HG02973 (cell line): ENCODE measurements at regions not wholly inside any gene's neighbourhood (a gene's known extent, or its start where the extent isn't known, plus 50 kb on each side); places are given as distances from the start of the nearest gene placed in this dataset.
"Not testable (repeated sequence)": the region's sequence is repeated elsewhere in the genome, so short reads cannot be mapped to it uniquely, and the experiment has no call there.

Experiments used
- ATAC-seq: cut with Tn5 transposase; IDR thresholded peaks from one replicate; pipeline ENCODE4 v1.9.1; 2021; ENCODE audit warnings: moderate library complexity; ENCODE audit not compliant: unreplicated experiment

- no peak for ATAC-seq
These were observed 220.8 kb downstream of the TFCP2L1 start for GRCh38 chr2:121064186-121064585.

GRCh38 chr2:121065239-121065638, 219.8 kb downstream of the TFCP2L1 start:
- ATAC-seq: no peak

- ATAC-seq: no peak
These were observed 218.5 kb downstream of the TFCP2L1 start for GRCh38 chr2:121066526-121066925.

- no peak for ATAC-seq
These were observed 216.2 kb downstream of the TFCP2L1 start for GRCh38 chr2:121068851-121069250.

- ATAC-seq: no peak
These were observed 215.5 kb downstream of the TFCP2L1 start for GRCh38 chr2:121069434-121069969.

GRCh38 chr2:121070061-121070460, 214.9 kb downstream of the TFCP2L1 start:
- ATAC-seq: not testable (repeated sequence)

GRCh38 chr2:121071034-121071504, 213.9 kb downstream of the TFCP2L1 start:
- ATAC-seq: peak; percentile 45

- ATAC-seq: no peak
These were observed 212.2 kb downstream of the TFCP2L1 start for GRCh38 chr2:121072784-121073183.

DNA sequence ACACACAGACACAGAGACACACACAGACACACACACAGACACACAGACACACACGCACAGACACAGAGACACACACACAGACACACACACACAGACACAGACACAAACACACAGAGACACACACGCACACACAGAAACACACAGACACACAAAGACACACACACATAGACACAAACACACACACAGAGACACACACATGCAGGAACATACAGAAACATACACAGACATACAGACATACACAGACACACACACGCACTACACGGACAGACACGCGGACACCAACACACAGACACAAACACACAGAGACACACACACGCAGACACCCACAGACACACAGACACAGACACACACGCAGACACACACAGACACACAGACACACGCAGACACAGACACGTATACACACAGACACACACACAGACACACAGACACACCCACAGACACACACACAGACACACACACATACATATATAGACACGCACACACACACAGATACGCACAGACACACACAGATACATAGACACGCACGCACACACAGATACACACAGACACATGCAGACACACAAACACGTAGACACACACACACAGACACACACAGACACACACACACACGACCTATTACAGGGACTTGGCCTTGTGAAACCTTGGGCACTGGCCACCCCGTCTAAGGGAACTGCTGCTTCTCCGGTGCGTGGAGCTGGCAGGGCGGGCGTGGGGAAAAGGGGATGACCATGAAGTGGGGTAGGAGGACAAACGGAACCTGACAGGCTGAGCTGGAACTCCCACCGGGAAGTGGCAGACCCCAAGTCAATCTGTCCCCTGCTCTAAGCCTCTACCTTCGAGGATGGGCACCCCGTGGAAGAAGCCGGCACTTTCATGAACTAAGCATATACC, 211.4 kb downstream of the TFCP2L1 start:
- ATAC-seq: no peak

DNA sequence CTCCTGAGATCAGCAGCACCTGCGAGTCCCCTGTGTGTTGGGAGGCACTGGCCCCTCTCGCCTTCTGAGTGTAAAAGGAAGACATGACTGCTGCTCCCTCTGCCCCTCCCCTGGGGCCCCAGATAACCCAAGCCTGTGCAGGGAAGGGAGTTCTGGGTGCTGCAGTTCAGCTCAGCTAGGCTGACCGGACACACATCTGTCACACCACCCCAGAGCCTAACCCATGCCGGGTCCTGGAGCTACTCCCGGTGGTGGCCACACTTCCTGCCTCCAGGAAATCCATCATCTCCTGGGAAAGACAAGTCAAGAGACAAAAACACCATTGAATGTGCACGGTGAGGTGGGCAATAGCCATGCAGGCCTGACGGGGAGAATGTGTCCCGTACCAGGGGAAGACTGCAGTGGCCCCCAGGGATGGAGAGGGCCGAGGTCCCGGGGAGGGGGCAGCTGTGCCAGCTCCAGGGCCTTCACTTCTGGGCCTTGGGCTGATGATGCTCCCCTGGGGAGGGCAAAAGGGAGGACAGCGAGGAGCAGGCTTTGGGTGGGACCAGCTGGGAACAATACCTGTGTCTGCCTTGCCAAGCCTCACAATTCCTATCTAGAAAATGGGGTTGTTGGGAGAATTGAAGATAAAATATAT, 210.6 kb downstream of the TFCP2L1 start:
- no peak for ATAC-seq

DNA sequence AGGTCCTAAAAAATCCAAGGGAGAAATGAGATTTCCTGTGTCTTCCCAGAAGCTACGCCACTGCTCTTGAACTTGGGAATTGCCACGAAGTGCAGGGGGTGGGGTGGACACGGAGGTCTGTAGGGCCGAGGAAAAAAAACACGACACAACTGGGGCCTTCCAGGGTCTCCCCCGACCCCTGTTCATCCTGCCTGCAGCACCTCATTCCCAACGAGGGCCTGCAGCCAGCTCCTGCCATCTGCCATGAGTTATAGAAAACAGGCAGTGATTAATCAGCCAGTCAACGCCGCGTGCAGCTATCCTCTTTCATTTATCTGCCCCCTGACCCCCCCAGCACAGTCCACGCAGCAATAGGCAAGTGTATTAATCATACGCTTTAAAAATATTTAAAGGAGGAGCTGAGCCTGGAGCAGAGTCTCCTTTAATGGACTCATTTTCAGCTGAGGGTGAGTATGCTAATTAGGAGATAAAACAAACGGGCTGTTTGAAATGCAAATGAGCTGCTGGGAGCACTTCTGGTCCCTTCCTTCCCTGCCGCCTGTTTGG, 209.9 kb downstream of the TFCP2L1 start:
- ATAC-seq: no peak

DNA sequence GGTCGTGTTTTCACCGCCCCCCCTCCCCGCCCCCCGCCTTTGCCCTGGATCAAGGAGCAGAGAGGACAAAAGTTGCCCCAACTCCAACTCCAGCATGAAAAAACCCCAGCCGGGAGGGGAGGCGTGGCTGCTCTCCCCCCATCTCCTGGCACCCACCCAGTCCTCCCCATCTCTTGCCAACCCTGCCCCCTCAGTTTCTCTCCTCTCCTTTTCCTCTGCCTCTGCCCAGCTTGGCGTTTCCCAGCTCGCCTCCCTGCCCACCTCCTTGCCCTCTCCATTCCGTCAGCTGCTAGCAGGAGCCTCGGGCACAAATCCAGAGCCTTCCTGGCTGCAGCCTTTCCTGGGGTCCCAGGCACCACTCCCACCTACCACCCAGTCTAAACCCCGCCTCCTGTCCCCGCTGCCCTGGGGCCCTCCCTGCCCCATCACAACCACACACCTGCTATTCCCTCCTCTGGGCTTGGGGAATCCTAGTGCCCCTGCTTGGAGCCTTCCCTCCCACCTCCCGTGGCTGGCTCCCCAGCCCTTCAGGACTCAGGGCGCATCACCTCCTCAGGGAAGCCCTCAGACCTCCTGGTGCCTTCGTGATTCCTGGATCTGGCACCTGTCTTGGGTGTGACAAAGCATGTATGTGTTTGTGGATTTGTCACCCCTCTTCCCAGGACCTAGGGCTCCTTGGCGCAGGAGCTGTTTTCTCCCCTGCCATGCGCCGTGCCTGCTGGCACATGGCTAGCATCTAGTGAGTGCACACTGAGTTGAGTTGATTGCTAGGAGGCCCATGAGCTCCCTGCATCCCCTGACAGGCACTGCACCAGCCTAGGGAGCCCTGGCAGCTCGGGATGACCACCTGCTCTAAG, 209.1 kb downstream of the TFCP2L1 start:
- ATAC-seq: no peak

DNA sequence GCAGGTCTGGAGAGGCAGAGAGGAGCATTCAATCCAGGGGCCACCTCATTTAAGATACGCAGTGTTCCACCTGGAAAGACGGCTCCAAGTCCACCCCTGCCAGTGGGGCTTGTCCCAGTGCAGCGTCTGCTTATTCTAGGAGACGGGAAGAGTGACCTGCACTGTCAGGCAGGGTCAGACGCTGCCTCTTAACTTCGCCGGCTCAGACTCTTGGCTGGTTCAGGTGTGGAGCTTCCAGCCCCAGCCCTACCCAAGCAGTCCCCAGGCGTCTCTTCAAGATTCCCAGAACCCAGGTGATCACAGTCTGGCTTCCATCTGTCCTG, 208.5 kb downstream of the TFCP2L1 start:
- no peak for ATAC-seq

- no peak for ATAC-seq
These were observed 208.0 kb downstream of the TFCP2L1 start for GRCh38 chr2:121076885-121077549.

GRCh38 chr2:121078899-121079298, 206.1 kb downstream of the TFCP2L1 start:
- no peak for ATAC-seq

- no peak for ATAC-seq
These were observed 204.8 kb downstream of the TFCP2L1 start for GRCh38 chr2:121080013-121080772.

GRCh38 chr2:121081701-121082100, 203.3 kb downstream of the TFCP2L1 start:
- no peak for ATAC-seq

DNA sequence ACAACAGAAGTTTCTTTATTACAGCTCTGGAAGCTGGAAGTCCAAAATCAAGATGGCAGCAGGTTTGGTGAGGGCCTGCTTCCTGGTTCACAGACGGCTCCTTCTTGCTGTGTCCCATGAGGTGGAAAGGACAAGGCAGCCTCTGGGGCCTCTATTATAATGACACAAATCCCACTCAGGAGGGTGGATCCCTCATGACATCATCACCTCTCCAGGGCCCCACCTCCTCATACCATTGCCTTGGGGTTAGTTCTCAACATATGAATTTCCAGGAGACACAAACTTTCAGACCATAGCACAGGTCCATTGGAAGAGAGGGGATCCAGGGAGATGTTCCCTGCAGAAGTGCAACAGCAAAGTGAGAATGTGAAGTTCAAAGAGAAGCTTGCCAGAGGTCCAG, 202.8 kb downstream of the TFCP2L1 start:
- ATAC-seq: no peak

GRCh38 chr2:121084130-121084680, 200.8 kb downstream of the TFCP2L1 start:
- no peak for ATAC-seq
